Mesothelial cell of epicardium (in vitro differentiated cells): ENCODE measurements at regions not wholly inside any gene's neighbourhood (a gene's known extent, or its start where the extent isn't known, plus 50 kb on each side); places are given as distances from the start of the nearest gene placed in this dataset.

Experiments
- DNase-seq, 2 experiments: peaks; one replicate each; pipeline ENCODE4 v3.0.0; 2021; ENCODE audit warnings: low spot score in 2 of 2; ENCODE audit not compliant: unreplicated experiment in 2 of 2
- H3K27ac Mint-ChIP-seq: 2 replicates; pipeline ENCODE4 v1.8.0; 2021; ENCODE audit warnings: mixed read lengths
- H3K27me3 Mint-ChIP-seq: 2 replicates; pipeline ENCODE4 v1.8.0; 2021; ENCODE audit warnings: low read depth, mixed read lengths
- H3K36me3 Mint-ChIP-seq: 2 replicates; pipeline ENCODE4 v1.8.0; 2021; ENCODE audit warnings: mixed read lengths
- H3K4me1 Mint-ChIP-seq: 2 replicates; pipeline ENCODE4 v1.8.0; 2021; ENCODE audit warnings: mixed read lengths
- H3K4me3 Mint-ChIP-seq: 2 replicates; pipeline ENCODE4 v1.8.0; 2021; ENCODE audit warnings: mild to moderate bottlenecking, moderate library complexity, mixed read lengths
- H3K9me3 Mint-ChIP-seq: 2 replicates; pipeline ENCODE4 v1.8.0; 2021; ENCODE audit warnings: mixed read lengths
- TF ChIP-seq, protein P1 (sequence below): fragments of 200-600 bp; sonication (generic); IDR thresholded peaks from one replicate; pipeline ENCODE4 v1.5.0; 2021; ENCODE audit warnings: antibody characterized with exemption; ENCODE audit not compliant: unreplicated experiment

DNA sequence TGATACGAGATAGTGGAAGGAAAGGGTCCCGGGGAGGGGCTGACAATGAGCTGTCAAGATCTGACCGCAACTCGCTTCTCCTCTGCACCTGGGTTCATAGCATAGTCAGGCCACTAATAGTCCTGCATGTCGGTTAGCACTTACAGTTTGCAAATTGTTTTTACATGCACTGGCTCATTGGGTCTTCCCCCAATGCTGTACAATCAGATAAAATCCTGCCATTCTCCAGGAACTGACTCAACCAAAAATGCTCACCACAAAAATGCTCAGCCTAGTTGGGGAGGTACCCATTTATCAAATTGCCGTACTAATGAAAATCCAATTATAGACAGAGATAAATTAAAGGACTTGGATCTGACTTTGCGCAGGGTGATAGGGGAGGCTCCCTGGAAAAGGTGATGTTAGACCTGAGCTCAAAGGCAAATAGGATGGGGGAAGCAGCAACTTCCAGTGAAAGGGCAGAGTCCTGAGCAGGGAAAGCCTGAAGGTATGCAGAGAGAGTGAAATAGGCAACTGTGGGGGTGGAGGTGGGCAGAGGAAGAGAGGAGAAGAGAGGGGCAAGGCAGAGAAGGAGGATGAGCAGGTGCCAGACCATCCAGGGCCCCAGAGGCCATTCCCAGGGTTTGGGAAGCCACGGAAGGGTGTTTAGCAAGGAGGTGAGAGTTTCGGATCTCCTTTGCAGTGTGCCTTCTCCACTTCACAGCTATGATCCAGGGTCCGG lies 326.1 kb upstream of the TSHZ3 start:
- no peak for DNase-seq
- Mint-ChIP-seq H3K9me3 (no peaks in the 10 kb centered on the region), H3K4me1 (peaks cover 23% of the 10 kb centered on the region), H3K4me3 (no peak overlapping the region), H3K27ac (peak overlapping the region; percentile 41), H3K27me3 (peaks cover 8% of the 10 kb centered on the region), H3K36me3 (no peaks in the 10 kb centered on the region)
- TF ChIP-seq, protein P1, sequence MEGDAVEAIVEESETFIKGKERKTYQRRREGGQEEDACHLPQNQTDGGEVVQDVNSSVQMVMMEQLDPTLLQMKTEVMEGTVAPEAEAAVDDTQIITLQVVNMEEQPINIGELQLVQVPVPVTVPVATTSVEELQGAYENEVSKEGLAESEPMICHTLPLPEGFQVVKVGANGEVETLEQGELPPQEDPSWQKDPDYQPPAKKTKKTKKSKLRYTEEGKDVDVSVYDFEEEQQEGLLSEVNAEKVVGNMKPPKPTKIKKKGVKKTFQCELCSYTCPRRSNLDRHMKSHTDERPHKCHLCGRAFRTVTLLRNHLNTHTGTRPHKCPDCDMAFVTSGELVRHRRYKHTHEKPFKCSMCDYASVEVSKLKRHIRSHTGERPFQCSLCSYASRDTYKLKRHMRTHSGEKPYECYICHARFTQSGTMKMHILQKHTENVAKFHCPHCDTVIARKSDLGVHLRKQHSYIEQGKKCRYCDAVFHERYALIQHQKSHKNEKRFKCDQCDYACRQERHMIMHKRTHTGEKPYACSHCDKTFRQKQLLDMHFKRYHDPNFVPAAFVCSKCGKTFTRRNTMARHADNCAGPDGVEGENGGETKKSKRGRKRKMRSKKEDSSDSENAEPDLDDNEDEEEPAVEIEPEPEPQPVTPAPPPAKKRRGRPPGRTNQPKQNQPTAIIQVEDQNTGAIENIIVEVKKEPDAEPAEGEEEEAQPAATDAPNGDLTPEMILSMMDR: no peak

DNA sequence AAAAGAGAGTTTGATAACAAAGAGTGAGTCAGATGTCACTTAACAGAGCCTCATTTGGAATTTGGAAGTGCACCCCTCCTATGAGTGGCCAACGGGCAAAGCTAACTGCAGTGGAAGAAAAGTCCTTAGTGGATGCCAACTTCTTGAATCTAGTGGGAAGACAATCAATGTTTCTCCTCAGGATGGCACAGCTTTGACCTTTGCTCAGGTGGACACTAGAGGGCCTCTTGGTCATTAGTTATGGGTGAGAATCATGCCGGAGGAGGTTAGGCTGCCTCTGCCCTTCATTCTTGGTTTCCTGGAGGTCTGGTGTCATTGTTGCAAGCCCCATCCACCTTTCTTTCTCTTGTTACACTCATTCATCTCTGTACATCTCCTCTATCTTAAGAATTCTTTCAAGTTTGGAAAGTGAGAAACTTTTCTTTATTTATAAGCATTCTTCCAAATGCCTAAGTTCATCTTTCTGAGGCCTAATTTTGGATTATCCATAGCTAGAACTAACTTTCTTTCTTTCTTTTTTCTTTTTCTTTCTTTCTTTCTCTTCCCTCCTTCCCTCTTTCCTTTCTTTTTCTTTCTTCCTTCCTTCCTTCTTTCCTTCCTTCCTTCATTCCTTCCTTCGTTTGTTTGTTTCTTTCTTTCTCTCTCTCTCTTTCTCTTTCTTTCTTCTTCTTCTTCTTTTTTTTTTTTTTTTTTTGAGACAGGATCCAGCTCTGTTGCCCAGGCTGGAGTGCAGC lies 327.2 kb upstream of the TSHZ3 start:
- Mint-ChIP-seq H3K27ac (no peak overlapping the region), H3K36me3 (no peaks in the 10 kb centered on the region), H3K9me3 (no peaks in the 10 kb centered on the region), H3K27me3 (peaks cover 8% of the 10 kb centered on the region), H3K4me3 (no peak overlapping the region), H3K4me1 (peaks cover 29% of the 10 kb centered on the region)
- TF ChIP-seq, protein P1: no peak
- DNase-seq: no peak

DNA sequence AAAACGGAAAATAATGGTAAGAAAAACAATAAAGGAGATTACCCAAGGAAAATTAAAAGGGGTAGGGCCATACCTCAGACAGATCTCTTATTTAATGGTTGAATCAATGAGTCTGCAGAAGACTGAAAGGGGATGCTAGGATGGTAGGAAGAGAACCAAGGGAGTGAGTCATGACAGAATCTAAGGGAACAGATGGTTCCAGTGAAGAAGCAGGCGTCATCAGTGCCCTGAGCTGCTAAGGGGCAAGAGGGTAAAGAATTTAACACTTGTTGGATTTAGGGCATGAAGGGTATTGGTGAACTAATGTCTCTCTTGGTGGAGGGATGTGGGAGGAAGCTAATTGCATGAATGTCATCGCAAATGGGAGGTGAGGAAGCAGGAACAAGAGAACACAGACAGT lies 329.2 kb upstream of the TSHZ3 start:
- TF ChIP-seq, protein P1: no peak
- H3K4me3 Mint-ChIP-seq: no peak overlapping the region
- H3K4me1 Mint-ChIP-seq: peaks cover 33% of the 10 kb centered on the region
- H3K27me3 Mint-ChIP-seq: peaks cover 8% of the 10 kb centered on the region
- no peaks in the 10 kb centered on the region for H3K36me3 Mint-ChIP-seq
- H3K9me3 Mint-ChIP-seq: no peaks in the 10 kb centered on the region
- no peak for DNase-seq
- no peak overlapping the region for H3K27ac Mint-ChIP-seq

DNA sequence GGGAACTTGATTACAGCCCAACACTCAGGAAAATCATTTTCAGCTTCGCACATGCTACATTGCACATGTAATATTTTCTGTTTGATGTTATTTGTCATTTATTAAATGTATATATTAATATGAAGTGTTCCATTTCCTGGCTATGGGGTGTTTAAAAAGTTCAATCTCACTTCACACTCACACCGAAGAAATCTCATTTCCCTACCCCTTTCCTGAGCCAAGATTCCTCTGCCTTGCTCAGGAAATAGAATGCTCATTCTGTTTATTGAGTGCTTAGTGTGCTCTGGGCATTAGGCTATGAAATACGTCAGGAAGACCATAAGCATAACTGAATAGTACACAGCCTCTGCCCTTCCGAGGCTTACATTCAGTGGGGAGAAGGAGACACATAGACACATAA lies 331.9 kb upstream of the TSHZ3 start:
- Mint-ChIP-seq H3K36me3 (peaks cover 3% of the 10 kb centered on the region), H3K27ac (peak overlapping the region; percentile 40), H3K27me3 (peaks cover 8% of the 10 kb centered on the region), H3K4me1 (peaks cover 16% of the 10 kb centered on the region), H3K9me3 (peaks cover 11% of the 10 kb centered on the region), H3K4me3 (no peak overlapping the region)
- DNase-seq: no peak
- TF ChIP-seq, protein P1: no peak

GRCh38 chr19:31693131-31693932 lies 344.1 kb upstream of the TSHZ3 start:
- DNase-seq: no peak
- TF ChIP-seq, protein P1: no peak
- peaks cover 1% of the 10 kb centered on the region for H3K36me3 Mint-ChIP-seq
- peaks cover 10% of the 10 kb centered on the region for H3K4me1 Mint-ChIP-seq
- no peak overlapping the region for H3K4me3 Mint-ChIP-seq
- H3K9me3 Mint-ChIP-seq: peaks cover 7% of the 10 kb centered on the region
- H3K27ac Mint-ChIP-seq: no peak overlapping the region
- peaks cover 10% of the 10 kb centered on the region for H3K27me3 Mint-ChIP-seq
